Lung microvascular endothelial cell (primary cell): ENCODE measurements at regions not wholly inside any gene's neighbourhood (a gene's known extent, or its start where the extent isn't known, plus 50 kb on each side); places are given as distances from the start of the nearest gene placed in this dataset.

Experiments
- DNase-seq, 2 donors: peaks; one replicate each; pipeline versions ENCODE4 v3.0.0 to v3.0.0-alpha.2; 2010; ENCODE audit warnings: low read depth in 2 of 2

DNA sequence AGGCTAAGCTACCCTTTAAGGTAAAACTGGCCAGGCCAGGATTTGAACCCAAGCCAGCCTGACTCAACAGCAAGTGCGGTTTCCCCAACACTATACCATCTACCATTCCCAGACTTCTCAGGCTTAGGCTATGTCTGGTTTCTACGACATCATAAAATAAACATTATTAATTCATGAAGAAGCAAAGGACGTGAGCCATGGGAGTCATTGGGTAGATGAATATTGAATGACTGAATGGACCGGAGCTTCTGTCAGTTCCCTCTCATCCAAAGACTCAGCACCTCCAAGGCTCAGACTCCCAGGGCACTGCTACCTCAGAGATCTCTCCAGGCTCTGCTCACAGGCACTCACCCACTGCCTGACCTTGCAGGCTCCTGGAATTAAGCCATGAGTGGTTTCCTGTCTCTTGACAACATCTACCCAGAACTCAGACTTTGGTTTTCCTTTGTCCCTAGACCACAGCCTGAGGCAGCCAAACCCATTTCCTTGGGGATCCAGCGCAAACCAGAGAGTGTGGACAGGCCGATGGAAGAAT is 64.6 kb upstream of the STEAP1B start:
- DNase-seq, result peak in 1 of 2 donors; percentile 93

DNA sequence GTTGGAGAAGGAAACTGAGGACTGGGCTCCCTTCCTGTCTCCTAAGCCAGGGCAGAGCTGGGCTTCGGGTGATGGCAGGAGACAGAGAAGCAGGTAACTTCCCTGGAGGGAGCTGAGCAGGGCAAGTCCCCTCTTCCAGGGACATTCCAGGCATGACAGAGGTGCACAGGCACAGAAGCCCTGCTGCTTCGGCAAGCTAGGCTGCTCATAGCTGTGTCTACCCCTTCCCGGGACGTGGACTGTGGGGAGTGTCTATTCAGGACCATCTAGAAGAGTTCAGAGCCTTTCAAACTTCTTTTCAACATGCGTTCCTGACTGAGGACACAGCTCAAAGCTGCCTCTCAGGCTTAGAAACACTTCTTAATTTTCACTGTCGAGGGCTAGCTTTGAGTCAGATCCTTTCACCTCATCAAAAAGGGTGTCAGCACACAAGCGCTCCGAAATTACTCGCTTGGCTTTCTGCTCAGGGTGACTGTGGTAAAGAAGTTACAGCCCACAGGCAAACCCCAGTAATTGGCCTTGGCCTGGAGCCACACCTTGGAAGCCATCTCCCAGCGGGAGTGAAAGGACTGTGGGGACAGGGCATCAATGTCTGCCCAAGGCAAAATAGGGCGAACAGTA is 63.7 kb upstream of the STEAP1B start:
- DNase-seq, result peak; percentile 32 to 33

DNA sequence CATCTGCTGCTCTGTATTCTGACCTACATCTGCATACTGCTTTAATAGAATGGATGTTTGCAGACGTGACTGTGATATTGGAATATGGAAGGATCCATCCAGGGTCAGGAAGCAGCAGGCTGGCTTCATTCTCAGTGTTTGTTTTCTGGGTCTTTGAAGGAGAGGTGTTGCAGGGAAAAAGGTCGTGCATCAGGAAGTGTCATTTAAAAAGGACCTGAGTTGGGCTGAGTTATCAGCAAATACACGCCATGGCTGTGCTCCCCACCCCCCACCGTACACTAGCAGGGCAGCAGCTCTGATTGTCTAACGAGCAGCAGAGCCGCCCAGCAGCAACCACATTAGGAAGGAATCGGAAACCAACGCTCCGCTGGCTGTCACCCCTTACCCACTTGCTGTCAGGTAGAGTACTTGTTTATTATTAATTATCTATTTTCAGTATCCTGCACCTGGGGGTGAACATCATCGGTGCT is 63.1 kb upstream of the STEAP1B start:
- DNase-seq, result peak; percentile 55 to 73

DNA sequence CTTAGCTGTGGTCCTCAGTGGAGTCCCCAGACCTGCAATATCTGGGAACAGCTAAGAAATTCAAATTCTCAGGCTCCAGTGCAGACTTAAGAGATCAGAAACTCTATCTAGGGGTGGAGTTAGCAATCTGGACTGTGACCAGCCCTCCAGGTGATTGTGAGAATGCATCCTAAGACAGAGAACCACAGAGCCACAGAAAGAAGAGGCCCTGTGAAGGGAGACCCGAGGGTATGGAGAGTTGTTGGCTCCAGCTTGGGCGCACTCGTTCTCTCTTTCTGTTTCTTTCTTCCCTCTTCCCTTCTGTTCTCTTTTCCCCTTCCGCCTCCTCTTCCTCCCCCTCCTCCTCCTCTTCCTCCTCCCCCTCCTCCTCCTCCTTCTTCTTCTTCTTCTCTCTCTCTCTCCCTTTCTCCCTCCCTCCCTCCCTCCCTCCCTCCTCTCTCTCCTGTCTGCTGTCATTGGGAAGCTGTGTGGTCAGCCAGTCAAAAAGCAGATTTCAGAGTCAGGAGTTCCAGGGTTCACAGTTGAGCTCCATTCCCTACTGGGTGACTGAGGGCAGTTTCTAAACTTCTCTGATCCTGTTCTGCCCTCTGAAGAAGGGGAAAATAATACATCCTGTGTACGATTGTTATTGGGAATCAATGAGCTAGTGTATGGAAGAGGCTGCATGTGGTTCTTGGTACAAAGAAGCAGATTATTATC is 62.1 kb upstream of the STEAP1B start:
- DNase-seq, result peak; percentile 8 to 37

DNA sequence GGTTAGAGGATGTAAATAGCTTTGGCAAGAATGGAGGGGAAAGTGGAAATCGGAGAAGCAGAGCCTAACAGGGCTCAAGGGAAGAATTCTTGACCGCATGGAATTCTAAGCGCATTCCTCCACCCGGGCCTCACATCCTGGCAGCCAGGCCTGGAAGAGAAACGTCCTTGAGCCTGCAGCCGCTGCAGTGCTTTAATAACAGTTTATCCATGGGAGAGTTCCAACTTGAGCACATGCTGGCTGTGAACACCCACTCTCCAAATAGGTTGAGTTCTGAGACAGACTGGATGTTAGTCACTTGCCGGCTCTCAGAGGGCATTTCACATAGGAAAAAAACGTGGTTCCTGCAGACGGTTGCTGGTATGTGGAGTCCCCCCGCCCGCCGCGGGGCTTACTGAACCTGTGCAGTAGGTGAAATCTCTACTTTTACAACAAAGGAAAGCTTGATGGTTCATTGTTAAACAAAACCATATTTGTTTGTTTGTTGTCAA is 61.4 kb upstream of the STEAP1B start:
- DNase-seq, result peak; percentile 81 to 98

DNA sequence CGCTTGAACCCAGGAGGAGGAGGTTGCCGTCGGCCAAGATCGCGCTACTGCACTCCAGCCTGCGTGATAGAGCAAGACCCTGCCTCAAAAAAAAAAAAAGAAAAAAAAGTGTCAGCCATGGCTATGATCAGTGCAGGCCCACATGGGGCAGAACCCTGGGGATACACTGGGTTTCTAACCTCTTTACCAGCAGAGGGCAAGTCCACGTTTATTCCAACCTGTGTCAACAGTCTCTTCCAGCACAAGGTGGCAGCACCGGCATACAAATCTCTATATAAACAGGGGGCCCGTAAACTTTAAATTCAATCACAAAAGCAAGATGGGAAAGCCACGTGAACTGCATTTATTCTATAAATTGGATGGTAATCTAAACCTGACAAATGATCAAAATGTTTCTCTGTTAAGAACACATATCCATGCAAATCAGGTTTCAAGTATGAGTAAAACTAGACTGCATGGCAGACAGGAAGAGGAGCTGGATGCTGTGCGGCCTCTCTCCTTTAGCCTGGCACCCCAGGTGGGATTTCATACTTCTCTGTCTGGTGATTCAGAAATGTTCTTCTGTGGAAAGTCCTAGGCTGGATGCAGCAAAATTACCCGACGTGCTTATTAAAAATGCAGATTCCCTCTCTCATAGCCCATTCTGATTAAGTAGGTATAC is 60.0 kb upstream of the STEAP1B start:
- DNase-seq, result peak; percentile 87 to 90

DNA sequence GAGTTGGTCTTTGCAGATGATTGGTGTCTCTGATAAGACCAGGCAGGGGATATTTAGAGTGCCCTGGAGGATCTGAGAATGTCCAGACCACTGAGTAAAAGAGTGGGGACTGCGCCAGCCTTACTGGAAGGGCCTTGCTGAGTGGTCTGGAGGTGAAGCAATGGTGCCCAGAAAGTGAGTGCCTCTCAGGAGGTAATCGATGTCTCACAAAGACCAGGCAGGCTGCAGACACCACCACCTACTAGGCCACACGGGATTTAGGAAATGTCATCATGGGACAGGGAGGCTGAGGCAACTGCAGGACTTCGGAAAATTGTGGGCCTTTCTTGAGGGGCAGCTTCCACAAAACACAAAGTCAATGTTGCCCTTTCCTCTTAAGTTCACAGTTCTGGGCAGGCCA is 57.2 kb upstream of the STEAP1B start:
- no peak for DNase-seq

DNA sequence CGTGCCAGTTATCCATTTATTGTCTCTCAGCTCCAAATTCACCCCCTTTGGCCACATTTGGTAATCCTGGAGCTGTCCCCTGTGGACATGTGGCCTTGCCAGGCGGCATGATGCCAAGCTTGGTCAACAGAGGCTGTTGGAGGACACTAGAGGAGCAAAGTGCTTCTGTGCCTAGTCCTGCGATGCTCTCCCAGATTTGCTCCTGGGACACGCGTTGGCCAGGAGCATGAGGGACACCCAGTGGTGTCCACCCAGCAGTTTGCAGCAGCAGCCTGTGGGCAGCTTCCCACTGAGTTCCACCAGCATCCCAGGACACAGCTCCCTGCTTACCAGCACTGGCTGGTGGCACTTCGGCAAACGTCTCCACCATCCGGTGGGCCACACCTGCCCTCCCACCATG is 55.5 kb upstream of the STEAP1B start:
- no peak for DNase-seq

DNA sequence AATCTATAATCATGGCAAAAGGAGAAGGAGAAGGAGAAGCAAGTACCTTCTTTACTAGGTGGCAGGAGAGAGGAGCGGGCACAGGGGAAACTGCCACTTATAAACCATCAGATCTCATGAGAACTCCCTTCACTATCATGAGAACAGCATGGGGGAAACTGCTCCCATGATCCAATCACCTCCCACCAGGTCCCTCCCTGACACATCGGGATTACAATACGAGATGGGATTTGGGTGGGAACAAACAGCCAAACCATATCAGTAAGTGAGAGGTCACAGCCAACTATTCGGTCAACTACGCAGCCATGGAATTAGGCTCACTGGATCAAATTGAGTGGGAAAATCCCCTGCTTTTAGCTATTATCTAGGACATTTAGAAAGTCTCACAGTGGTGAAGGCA is 54.2 kb upstream of the STEAP1B start:
- no peak for DNase-seq

DNA sequence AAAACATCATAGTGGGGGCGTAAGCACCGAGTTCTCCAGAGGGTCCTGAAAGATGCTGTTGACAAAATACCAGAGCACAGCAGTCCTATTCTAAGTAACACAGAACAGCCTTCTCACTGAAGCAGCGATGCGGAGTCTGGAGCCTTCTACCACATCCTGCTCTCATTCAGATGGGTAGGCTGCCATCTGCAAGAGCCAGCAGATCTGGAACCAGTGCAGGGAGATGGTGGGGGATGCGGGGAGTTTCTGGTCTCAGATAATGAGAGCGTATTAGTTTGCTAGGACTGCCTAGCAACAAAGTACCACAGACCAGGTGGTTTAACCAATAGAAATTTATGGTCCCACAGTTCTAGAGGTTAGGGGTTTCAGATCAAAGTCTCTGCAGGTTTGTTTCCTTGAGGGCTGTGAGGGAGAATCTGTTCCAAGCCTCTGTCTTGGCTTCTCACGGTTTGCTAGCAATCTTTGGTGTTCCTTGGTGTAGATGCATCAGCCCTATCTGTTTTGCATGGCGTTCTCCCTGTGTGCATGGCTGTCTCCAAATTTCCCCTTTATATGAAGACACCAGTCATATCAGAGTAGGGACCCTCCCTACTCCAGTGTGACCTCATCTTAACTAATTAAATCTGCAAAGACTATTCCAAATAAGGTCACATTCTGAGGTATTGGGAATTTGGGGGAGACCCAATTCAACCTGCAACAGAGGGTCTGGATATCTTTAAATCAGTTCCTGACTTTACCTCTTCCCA is 52.0 kb upstream of the STEAP1B start:
- no peak for DNase-seq

DNA sequence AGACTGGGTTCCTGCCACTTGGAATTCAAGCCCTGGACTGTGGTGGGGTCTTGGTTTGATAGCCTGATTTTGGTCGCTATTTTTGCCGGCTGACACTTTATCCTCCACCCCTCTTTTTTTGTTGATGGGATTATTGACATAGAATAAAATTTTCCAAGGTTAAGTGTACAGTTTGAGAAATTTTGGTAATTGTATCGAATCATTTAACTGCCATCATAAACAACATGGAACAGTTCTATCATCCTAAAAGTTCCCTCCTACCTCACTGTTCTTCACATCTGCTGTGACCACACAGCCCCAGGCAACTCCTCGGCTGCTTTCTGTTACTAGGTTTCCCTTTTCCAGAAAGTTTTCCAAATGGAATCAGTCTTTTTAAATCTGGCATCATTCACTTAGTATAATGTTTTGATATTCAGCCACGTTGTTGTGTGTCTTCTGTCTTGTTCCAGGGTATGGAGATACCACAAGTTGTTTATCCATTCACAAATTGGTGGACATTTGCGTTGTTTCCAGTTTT is 50.6 kb upstream of the STEAP1B start:
- DNase-seq, result no peak

DNA sequence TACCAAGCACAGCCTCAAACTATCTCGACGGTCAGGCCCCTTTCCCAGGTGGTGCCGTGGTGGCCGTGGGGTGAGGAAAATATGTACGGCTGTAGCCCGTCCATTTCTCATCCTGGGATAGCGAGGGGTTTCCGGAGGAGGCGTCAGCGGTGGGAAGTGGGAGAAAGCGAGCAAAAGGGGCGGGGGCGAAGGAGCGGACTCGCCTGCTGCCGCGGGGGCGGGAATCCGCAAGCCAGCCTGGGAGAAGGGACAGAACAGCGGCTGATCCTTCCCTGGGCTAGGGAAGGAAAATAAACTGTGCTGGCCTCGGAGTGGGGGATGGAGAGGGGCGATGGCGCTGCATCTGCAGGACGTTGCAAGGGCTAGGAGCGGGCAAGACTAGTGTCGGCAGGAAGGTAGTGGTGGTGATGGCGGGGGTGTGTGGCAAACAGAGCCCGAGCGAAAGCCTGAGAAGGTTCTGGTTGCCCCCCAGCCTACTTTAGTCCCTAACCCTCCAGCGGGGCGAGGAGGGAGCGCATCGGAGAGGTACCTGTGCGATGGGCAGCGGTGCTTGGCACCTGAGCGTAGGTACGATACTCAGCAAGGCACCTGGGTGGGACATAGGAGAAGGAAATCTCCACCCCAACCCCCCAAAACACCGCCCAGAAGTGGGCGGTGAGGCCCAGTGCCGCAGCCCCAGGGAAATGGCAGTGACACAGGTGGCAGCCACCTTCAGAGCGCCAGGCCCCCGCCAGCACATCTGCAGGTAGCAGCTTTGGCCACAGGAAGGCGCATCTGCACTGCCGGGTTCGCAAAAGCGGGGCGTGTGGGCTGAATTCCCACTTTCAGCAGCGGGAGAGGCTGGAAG is 49.9 kb upstream of the STEAP1B start:
- DNase-seq, result peak in 1 of 2 donors; percentile 34
